ENCODE measurements at regions not wholly inside any gene's neighbourhood (a gene's known extent, or its start where the extent isn't known, plus 50 kb on each side); places are given as distances from the start of the nearest gene placed in this dataset.

DNA sequence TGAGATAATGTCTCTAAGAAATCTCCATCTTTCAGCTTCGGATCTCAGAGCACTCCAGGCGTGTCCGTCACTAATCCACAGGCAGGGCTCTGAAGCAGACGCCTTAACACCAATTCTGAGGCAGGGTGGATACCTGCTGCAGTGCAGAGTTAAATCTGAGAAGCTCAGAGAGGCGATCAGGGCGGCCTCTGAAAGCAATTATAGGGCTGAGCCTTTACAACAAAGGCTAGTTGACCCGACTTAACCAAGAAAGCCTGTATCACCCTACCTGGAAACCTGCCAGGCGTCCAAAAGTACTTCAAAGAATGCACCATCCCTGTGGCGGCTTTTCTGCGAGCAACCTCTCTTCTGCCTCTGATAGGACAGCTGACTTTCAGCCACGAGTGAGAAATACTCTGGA lies 134.8 kb upstream of the MSX2 start:
- no peak overlapping the region for H3K4me3 Mint-ChIP-seq
- Histone ChIP-seq H3K27me3 (ENCODE audit: control insufficient read depth, insufficient read depth, low read length, poor library complexity, severe bottlenecking) (no peaks in the 10 kb centered on the region), H3K4me1 (ENCODE audit: control insufficient read depth, insufficient read depth, low read length) (no peaks in the 10 kb centered on the region), H3K9ac (ENCODE audit: extremely low read depth, low read length, poor library complexity, severe bottlenecking) (no peak overlapping the region), H3K27ac (ENCODE audit: low read depth, low read length) (no peak overlapping the region), H3K9me3 (ENCODE audit: control insufficient read depth, low read length) (peaks cover 29% of the 10 kb centered on the region), H3K36me3 (ENCODE audit: control insufficient read depth, insufficient read depth, low read length) (no peaks in the 10 kb centered on the region), H3K4me3 (ENCODE audit: low read length) (no peak overlapping the region)
- TF ChIP-seq, protein P1, sequence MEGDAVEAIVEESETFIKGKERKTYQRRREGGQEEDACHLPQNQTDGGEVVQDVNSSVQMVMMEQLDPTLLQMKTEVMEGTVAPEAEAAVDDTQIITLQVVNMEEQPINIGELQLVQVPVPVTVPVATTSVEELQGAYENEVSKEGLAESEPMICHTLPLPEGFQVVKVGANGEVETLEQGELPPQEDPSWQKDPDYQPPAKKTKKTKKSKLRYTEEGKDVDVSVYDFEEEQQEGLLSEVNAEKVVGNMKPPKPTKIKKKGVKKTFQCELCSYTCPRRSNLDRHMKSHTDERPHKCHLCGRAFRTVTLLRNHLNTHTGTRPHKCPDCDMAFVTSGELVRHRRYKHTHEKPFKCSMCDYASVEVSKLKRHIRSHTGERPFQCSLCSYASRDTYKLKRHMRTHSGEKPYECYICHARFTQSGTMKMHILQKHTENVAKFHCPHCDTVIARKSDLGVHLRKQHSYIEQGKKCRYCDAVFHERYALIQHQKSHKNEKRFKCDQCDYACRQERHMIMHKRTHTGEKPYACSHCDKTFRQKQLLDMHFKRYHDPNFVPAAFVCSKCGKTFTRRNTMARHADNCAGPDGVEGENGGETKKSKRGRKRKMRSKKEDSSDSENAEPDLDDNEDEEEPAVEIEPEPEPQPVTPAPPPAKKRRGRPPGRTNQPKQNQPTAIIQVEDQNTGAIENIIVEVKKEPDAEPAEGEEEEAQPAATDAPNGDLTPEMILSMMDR (conservative IDR thresholded peaks at IDR 0.05), result no peak
- WGBS, 2 experiments (ENCODE audit: insufficient coverage in 1 of 2, insufficient read length in 1 of 2), result 85 to 87% methylated on average over 10 to 11 of the region's 11 CpGs
- peaks cover 28% of the 10 kb centered on the region for H3K9me3 Mint-ChIP-seq
- no peak overlapping the region for H3K27ac Mint-ChIP-seq
- H3K4me1 Mint-ChIP-seq, result peaks cover 5% of the 10 kb centered on the region
- H3K27me3 Mint-ChIP-seq (ENCODE audit: insufficient read depth), result peaks cover 10% of the 10 kb centered on the region
- no peak for DNase-seq
- no peaks in the 10 kb centered on the region for H3K36me3 Mint-ChIP-seq (ENCODE audit: low read depth)

DNA sequence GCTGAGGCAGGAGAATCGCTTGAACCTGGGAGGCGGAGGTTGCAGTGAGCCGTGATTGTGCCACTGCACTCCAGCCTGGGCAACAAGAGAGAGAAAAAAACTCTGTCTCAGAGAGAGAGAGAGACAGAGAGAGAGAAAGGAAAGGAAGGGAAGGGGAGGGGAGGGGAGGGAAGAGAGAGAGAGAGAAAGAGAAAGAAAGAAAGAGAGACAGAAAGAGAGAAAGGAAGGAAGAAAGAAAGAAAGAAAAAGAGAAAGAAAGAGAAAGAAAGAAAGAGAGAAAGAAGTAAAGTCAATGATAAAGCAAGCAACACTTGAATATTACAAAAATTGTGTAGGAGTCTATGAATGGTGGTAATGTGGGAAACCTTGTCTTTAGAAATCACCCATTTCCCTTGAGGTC lies 133.6 kb upstream of the MSX2 start:
- peaks cover 8% of the 10 kb centered on the region for H3K27me3 Mint-ChIP-seq (ENCODE audit: insufficient read depth)
- no peak overlapping the region for H3K9ac ChIP-seq (ENCODE audit: extremely low read depth, low read length, poor library complexity, severe bottlenecking)
- no peaks in the 10 kb centered on the region for H3K27me3 ChIP-seq (ENCODE audit: control insufficient read depth, insufficient read depth, low read length, poor library complexity, severe bottlenecking)
- no peak overlapping the region for H3K4me3 ChIP-seq (ENCODE audit: low read length)
- H3K36me3 Mint-ChIP-seq (ENCODE audit: low read depth), result no peaks in the 10 kb centered on the region
- peaks cover 31% of the 10 kb centered on the region for H3K9me3 ChIP-seq (ENCODE audit: control insufficient read depth, low read length)
- H3K9me3 Mint-ChIP-seq, result peaks cover 23% of the 10 kb centered on the region
- 79 to 89% methylated on average over 3 of the region's 3 CpGs for WGBS, 2 experiments (ENCODE audit: insufficient coverage in 1 of 2, insufficient read length in 1 of 2)
- H3K4me3 Mint-ChIP-seq, result no peak overlapping the region
- H3K27ac ChIP-seq (ENCODE audit: low read depth, low read length), result no peak overlapping the region
- H3K36me3 ChIP-seq (ENCODE audit: control insufficient read depth, insufficient read depth, low read length), result no peaks in the 10 kb centered on the region
- TF ChIP-seq, protein P1 (conservative IDR thresholded peaks at IDR 0.05), result no peak
- H3K4me1 ChIP-seq (ENCODE audit: control insufficient read depth, insufficient read depth, low read length), result no peaks in the 10 kb centered on the region
- H3K4me1 Mint-ChIP-seq, result peaks cover 5% of the 10 kb centered on the region
- no peak overlapping the region for H3K27ac Mint-ChIP-seq
- DNase-seq, result no peak

DNA sequence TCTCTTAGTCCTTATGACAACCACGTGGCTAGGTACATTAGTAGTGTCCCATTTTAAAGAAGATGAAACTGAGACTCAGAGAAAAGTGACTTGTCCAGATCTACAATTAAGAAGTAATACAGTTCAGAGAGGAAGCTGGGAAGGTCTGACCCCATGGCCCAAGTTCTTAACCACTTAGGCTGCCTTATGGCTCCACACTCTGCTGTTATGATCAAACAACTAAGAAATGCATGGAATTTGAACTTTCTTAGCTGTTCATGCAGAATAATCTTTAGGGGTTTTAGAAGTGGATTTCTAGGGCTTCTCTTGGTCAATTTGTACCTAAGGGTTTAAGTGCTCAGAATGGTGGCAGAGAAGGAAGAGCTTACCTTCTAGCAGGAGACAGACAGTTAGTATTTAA lies 128.0 kb upstream of the MSX2 start:
- no peaks in the 10 kb centered on the region for H3K27me3 ChIP-seq (ENCODE audit: control insufficient read depth, insufficient read depth, low read length, poor library complexity, severe bottlenecking)
- no peak overlapping the region for H3K27ac Mint-ChIP-seq
- no peak overlapping the region for H3K27ac ChIP-seq (ENCODE audit: low read depth, low read length)
- TF ChIP-seq, protein P1 (conservative IDR thresholded peaks at IDR 0.05), result no peak
- no peaks in the 10 kb centered on the region for H3K27me3 Mint-ChIP-seq (ENCODE audit: insufficient read depth)
- H3K9me3 ChIP-seq (ENCODE audit: control insufficient read depth, low read length), result peaks cover 29% of the 10 kb centered on the region
- peaks cover 15% of the 10 kb centered on the region for H3K4me1 Mint-ChIP-seq
- H3K4me1 ChIP-seq (ENCODE audit: control insufficient read depth, insufficient read depth, low read length), result no peaks in the 10 kb centered on the region
- H3K9me3 Mint-ChIP-seq, result peaks cover 16% of the 10 kb centered on the region
- H3K4me3 Mint-ChIP-seq, result no peak overlapping the region
- no peaks in the 10 kb centered on the region for H3K36me3 Mint-ChIP-seq (ENCODE audit: low read depth)
- no peak overlapping the region for H3K9ac ChIP-seq (ENCODE audit: extremely low read depth, low read length, poor library complexity, severe bottlenecking)
- no peaks in the 10 kb centered on the region for H3K36me3 ChIP-seq (ENCODE audit: control insufficient read depth, insufficient read depth, low read length)
- no peak overlapping the region for H3K4me3 ChIP-seq (ENCODE audit: low read length)
- WGBS, 2 experiments (ENCODE audit: insufficient coverage in 1 of 2, insufficient read length in 1 of 2), result 91 to 95% methylated on average over 1 of the region's 1 CpG
- DNase-seq, result no peak

Data from endodermal cell (in vitro differentiated cells).